Progenitor cell of endocrine pancreas (in vitro differentiated cells): ENCODE measurements at regions not wholly inside any gene's neighbourhood (a gene's known extent, or its start where the extent isn't known, plus 50 kb on each side); places are given as distances from the start of the nearest gene placed in this dataset.

Experiments
- DNase-seq: peaks from one replicate; pipeline ENCODE4 v3.0.0; 2021; ENCODE audit warnings: low spot score; ENCODE audit not compliant: unreplicated experiment
- H3K27ac Mint-ChIP-seq: 2 replicates; pipeline ENCODE4 v1.8.0; 2021; ENCODE audit warnings: mild to moderate bottlenecking, moderate library complexity, mixed read lengths
- H3K27me3 Mint-ChIP-seq: 2 replicates; pipeline ENCODE4 v1.8.0; 2021; ENCODE audit warnings: mixed read lengths
- H3K36me3 Mint-ChIP-seq: 2 replicates; pipeline ENCODE4 v1.8.0; 2022; ENCODE audit warnings: mixed read lengths; ENCODE audit not compliant: insufficient read depth
- H3K4me1 Mint-ChIP-seq: 2 replicates; pipeline ENCODE4 v1.8.0; 2021; ENCODE audit warnings: low read depth, mixed read lengths
- H3K4me3 Mint-ChIP-seq: 2 replicates; pipeline ENCODE4 v1.8.0; 2021; ENCODE audit warnings: low read depth, mild to moderate bottlenecking, moderate library complexity, mixed read lengths
- H3K9me3 Mint-ChIP-seq: 2 replicates; pipeline ENCODE4 v1.8.0; 2021; ENCODE audit warnings: low read depth, mixed read lengths
- TF ChIP-seq, protein P1 (sequence below): fragments of 200-600 bp; sonication (generic); IDR thresholded peaks from one replicate; pipeline ENCODE4 v1.5.0; 2021; ENCODE audit warnings: antibody characterized with exemption, mild to moderate bottlenecking; ENCODE audit not compliant: unreplicated experiment

DNA sequence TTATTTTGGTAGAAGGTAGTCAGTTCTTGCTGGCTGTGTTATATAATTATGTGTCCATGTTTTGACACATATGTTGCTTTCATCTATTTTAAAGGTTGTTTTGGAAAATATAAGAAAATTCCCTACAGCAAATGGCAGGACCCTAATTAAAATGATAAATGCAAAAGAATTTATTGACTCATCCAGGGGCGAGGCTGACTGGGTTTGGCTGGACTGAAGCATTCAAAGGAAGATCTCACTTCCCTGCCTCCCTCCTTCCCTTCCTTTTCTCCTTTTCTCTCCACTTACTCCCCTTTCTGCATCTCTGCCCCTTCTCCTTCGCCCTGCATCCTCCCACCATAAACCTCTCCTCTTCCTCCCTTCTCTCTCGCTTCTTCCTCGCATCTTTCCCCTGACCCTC lies 129.6 kb downstream of the SNAPC1 start:
- H3K27ac Mint-ChIP-seq, result no peak overlapping the region
- peaks cover 15% of the 10 kb centered on the region for H3K4me1 Mint-ChIP-seq
- no peaks in the 10 kb centered on the region for H3K27me3 Mint-ChIP-seq
- H3K36me3 Mint-ChIP-seq, result no peaks in the 10 kb centered on the region
- no peaks in the 10 kb centered on the region for H3K9me3 Mint-ChIP-seq
- H3K4me3 Mint-ChIP-seq, result no peak overlapping the region
- no peak for DNase-seq
- TF ChIP-seq, protein P1, sequence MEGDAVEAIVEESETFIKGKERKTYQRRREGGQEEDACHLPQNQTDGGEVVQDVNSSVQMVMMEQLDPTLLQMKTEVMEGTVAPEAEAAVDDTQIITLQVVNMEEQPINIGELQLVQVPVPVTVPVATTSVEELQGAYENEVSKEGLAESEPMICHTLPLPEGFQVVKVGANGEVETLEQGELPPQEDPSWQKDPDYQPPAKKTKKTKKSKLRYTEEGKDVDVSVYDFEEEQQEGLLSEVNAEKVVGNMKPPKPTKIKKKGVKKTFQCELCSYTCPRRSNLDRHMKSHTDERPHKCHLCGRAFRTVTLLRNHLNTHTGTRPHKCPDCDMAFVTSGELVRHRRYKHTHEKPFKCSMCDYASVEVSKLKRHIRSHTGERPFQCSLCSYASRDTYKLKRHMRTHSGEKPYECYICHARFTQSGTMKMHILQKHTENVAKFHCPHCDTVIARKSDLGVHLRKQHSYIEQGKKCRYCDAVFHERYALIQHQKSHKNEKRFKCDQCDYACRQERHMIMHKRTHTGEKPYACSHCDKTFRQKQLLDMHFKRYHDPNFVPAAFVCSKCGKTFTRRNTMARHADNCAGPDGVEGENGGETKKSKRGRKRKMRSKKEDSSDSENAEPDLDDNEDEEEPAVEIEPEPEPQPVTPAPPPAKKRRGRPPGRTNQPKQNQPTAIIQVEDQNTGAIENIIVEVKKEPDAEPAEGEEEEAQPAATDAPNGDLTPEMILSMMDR, result no peak

DNA sequence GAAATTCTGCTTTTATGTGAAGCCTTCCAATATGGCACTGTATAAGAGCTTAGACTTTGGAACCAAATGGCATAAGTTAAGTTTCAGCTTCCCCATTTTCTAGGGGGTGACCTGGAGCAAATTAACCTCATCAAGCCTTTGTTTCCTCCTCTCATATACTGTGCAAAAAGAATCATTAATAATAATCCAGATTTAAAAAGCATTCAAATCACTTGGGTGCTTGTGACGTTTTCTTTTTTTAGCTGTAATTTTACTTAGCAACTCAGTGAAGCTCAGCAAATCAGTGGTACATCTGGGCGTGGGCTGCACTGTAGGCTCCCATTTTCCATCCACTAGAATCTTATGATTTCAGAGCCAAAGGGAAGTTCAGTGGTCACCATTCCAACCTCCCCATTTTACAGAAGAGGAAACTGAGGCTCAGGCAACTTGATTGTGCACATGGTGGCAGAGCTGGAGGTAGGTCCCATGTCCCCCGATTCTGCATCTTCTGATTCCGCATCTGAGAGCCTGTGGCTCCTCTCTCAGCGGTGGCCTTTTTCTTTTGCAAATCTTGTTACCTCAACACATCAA lies 131.2 kb downstream of the SNAPC1 start:
- Mint-ChIP-seq H3K27me3 (peaks cover 3% of the 10 kb centered on the region), H3K27ac (no peak overlapping the region), H3K4me1 (peaks cover 15% of the 10 kb centered on the region), H3K9me3 (no peaks in the 10 kb centered on the region), H3K4me3 (no peak overlapping the region), H3K36me3 (no peaks in the 10 kb centered on the region)
- DNase-seq, result no peak
- TF ChIP-seq, protein P1, result no peak

- Mint-ChIP-seq H3K4me3 (no peak overlapping the region), H3K27ac (no peak overlapping the region), H3K27me3 (peaks cover 6% of the 10 kb centered on the region), H3K9me3 (no peaks in the 10 kb centered on the region), H3K4me1 (peaks cover 15% of the 10 kb centered on the region), H3K36me3 (no peaks in the 10 kb centered on the region)
- DNase-seq, result peak; percentile 33
- TF ChIP-seq, protein P1, result peak; percentile 78
Measured at GRCh38 chr14:61894452-61895077, 132.3 kb downstream of the SNAPC1 start.

GRCh38 chr14:61897300-61897699 lies 135.1 kb downstream of the SNAPC1 start:
- Mint-ChIP-seq H3K27ac (no peak overlapping the region), H3K4me3 (no peak overlapping the region), H3K9me3 (no peaks in the 10 kb centered on the region), H3K36me3 (no peaks in the 10 kb centered on the region), H3K4me1 (peaks cover 3% of the 10 kb centered on the region), H3K27me3 (peaks cover 6% of the 10 kb centered on the region)
- DNase-seq, result no peak
- TF ChIP-seq, protein P1, result no peak

GRCh38 chr14:61898568-61898967 lies 136.3 kb downstream of the SNAPC1 start:
- Mint-ChIP-seq H3K4me1 (peaks cover 1% of the 10 kb centered on the region), H3K9me3 (no peaks in the 10 kb centered on the region), H3K36me3 (no peaks in the 10 kb centered on the region), H3K27ac (no peak overlapping the region), H3K27me3 (peaks cover 6% of the 10 kb centered on the region), H3K4me3 (no peak overlapping the region)
- no peak for DNase-seq
- TF ChIP-seq, protein P1, result no peak
